PC-9 (cell line): ENCODE measurements at regions not wholly inside any gene's neighbourhood (a gene's known extent, or its start where the extent isn't known, plus 50 kb on each side); places are given as distances from the start of the nearest gene placed in this dataset.

Experiments
- BruUV-seq: library from RNA; stranded (reverse); fragments of 400-500 nt; replicated peaks from 2 replicates; lab custom pipeline; 2021; lab: Mats Ljungman, UMichigan
- CTCF ChIA-PET: fragments of 300-600 bp; sonication (Branson Sonifier 250); formaldehyde crosslinking; loops from one replicate; lab custom pipeline; 2022; ENCODE audit warnings: antibody characterized with exemption; lab: Charles Lee
- POLR2A ChIA-PET: fragments of 300-600 bp; sonication (Branson Sonifier 250); formaldehyde crosslinking; loops from one replicate; lab custom pipeline; 2022; ENCODE audit warnings: antibody characterized with exemption; ENCODE audit not compliant: unreplicated experiment; lab: Charles Lee
- DNase-seq, 2 experiments: peaks; one replicate each; pipeline versions ENCODE4 v3.0.0 to v3.0.0-alpha.2; 2015 to 2022; ENCODE audit warnings: mixed read lengths in 1 of 2
- H2AFZ ChIP-seq: fragments of 200-600 bp; sonication (generic); 2 replicates; pipeline ENCODE4 v1.8.1; 2017; ENCODE audit warnings: antibody characterized with exemption
- H3F3A ChIP-seq: fragments of 200-600 bp; sonication (generic); 2 replicates; pipeline ENCODE4 v1.8.1; 2017; ENCODE audit warnings: antibody characterized with exemption, mild to moderate bottlenecking, low read depth; ENCODE audit not compliant: insufficient read depth
- H3K27ac ChIP-seq: fragments of 200-600 bp; sonication (generic); 2 replicates; pipeline ENCODE4 v1.6.1; 2016; ENCODE audit warnings: mixed run types
- H3K27me3 ChIP-seq: fragments of 200-600 bp; sonication (generic); 2 replicates; pipeline ENCODE4 v1.6.1; 2016; ENCODE audit warnings: low read depth, mixed run types; ENCODE audit not compliant: insufficient read depth
- H3K36me3 ChIP-seq: fragments of 200-600 bp; sonication (generic); 2 replicates; pipeline ENCODE4 v1.6.1; 2016; ENCODE audit warnings: low read depth, mixed run types
- H3K4me1 ChIP-seq: fragments of 200-600 bp; sonication (generic); replicated peaks from 2 replicates; pipeline ENCODE4 v1.6.1; 2016; ENCODE audit warnings: mixed run types; ENCODE audit not compliant: insufficient read depth
- H3K4me2 ChIP-seq: fragments of 200-600 bp; sonication (generic); 2 replicates; pipeline ENCODE4 v1.6.1; 2017; ENCODE audit warnings: mixed run types
- H3K4me3 ChIP-seq: fragments of 200-600 bp; sonication (generic); 2 replicates; pipeline ENCODE4 v1.6.1; 2016; ENCODE audit warnings: mixed run types
- H3K79me2 ChIP-seq: fragments of 200-600 bp; sonication (generic); 2 replicates; pipeline ENCODE4 v1.6.1; 2017; ENCODE audit warnings: low read depth, mixed run types
- H3K9me2 ChIP-seq: fragments of 200-600 bp; sonication (generic); 2 replicates; pipeline ENCODE4 v1.8.1; 2017; ENCODE audit warnings: mild to moderate bottlenecking; ENCODE audit not compliant: insufficient read depth
- H3K9me3 ChIP-seq: fragments of 200-600 bp; sonication (generic); 2 replicates; pipeline ENCODE4 v1.8.1; 2016; ENCODE audit warnings: low read depth; ENCODE audit not compliant: insufficient read depth
- H4K20me1 ChIP-seq: fragments of 200-600 bp; sonication (generic); 2 replicates; pipeline ENCODE4 v1.8.1; 2017; ENCODE audit not compliant: insufficient read depth
- EZH2 ChIP-seq: fragments of 200-600 bp; sonication (generic); IDR thresholded peaks from 2 replicates; pipeline ENCODE4 v1.8.0; 2017; ENCODE audit warnings: antibody characterized with exemption, low read depth
- intact Hi-C: fragments of 100-400 bp; cut with micrococcal nuclease; formaldehyde crosslinking; loops from one replicate; pipeline ENCODE4 v1.10.0; 2022; ENCODE audit not compliant: unreplicated experiment
- TF ChIP-seq, protein P1 (sequence below): fragments of 200-600 bp; sonication (generic); conservative IDR thresholded peaks from 2 replicates; pipeline ENCODE4 v1.6.1; 2017; ENCODE audit warnings: mixed run types, antibody characterized with exemption, mild to moderate bottlenecking, moderate library complexity

DNA sequence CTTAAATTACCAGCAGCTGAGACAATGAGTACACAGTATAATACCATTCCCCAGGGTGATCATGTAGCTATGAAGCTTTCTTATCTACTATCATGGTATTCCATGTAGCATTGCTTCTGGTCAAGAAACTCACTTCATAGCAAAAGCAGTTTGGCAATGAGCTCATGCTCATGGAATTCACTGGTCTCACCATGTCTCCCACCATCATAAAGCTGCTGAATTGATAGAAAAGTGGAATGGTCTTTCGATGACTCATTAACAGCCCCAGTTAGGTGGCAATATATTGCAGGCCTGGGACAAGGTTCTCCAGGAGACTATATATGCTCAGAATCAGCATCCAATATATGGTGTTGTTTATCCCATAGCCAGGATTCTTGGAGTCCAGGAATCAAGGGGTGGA, 553.7 kb downstream of the FOXG1 start:
- no peak overlapping the region for H3K4me3 ChIP-seq
- no peak for TF ChIP-seq EZH2
- TF ChIP-seq, protein P1, sequence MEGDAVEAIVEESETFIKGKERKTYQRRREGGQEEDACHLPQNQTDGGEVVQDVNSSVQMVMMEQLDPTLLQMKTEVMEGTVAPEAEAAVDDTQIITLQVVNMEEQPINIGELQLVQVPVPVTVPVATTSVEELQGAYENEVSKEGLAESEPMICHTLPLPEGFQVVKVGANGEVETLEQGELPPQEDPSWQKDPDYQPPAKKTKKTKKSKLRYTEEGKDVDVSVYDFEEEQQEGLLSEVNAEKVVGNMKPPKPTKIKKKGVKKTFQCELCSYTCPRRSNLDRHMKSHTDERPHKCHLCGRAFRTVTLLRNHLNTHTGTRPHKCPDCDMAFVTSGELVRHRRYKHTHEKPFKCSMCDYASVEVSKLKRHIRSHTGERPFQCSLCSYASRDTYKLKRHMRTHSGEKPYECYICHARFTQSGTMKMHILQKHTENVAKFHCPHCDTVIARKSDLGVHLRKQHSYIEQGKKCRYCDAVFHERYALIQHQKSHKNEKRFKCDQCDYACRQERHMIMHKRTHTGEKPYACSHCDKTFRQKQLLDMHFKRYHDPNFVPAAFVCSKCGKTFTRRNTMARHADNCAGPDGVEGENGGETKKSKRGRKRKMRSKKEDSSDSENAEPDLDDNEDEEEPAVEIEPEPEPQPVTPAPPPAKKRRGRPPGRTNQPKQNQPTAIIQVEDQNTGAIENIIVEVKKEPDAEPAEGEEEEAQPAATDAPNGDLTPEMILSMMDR, result no peak
- H3K36me3 ChIP-seq, result no peaks in the 10 kb centered on the region
- intact Hi-C loops, result no loop called here
- no TSS peak for BruUV-seq
- H4K20me1 ChIP-seq, result no peaks in the 10 kb centered on the region
- no peaks in the 10 kb centered on the region for H3K9me2 ChIP-seq
- no peaks in the 10 kb centered on the region for H3K79me2 ChIP-seq
- H3K27me3 ChIP-seq, result no peaks in the 10 kb centered on the region
- POLR2A ChIA-PET, result no interaction called here
- DNase-seq, result no peak
- H2AFZ ChIP-seq, result no peak overlapping the region
- H3K9me3 ChIP-seq, result no peaks in the 10 kb centered on the region
- CTCF ChIA-PET, result no interaction called here
- H3F3A ChIP-seq, result no peaks in the 10 kb centered on the region
- no peak overlapping the region for H3K4me2 ChIP-seq
- H3K4me1 ChIP-seq, result no peaks in the 10 kb centered on the region
- no peak overlapping the region for H3K27ac ChIP-seq

DNA sequence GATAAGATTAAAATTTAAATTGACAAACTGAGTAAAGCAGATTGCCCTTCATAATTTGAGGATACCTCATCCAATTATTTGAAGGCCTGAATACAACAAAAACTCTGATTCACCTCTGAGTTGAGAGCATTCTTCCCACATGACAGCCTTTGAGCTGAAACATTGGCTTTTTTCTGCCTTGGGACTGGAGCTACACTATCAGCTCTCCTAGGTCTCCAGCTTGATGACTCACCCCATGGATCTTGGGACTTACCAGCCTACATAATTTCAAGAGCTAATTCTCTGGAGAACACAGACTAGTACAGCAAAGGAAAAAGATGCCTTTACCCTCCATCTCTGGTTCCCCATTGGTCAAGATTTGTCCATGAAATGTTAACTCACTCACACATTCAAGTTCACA, 555.1 kb downstream of the FOXG1 start:
- Histone ChIP-seq H3F3A (no peaks in the 10 kb centered on the region), H3K79me2 (no peaks in the 10 kb centered on the region), H3K27ac (no peak overlapping the region), H3K9me3 (no peaks in the 10 kb centered on the region), H2AFZ (no peak overlapping the region), H3K36me3 (no peaks in the 10 kb centered on the region), H3K4me3 (no peak overlapping the region), H4K20me1 (no peaks in the 10 kb centered on the region), H3K4me2 (no peak overlapping the region), H3K4me1 (no peaks in the 10 kb centered on the region), H3K9me2 (no peaks in the 10 kb centered on the region), H3K27me3 (no peaks in the 10 kb centered on the region)
- ChIA-PET CTCF (no interaction called here), POLR2A (no interaction called here)
- intact Hi-C loops, result no loop called here
- no TSS peak for BruUV-seq
- no peak for DNase-seq
- TF ChIP-seq, protein P1, result no peak
- TF ChIP-seq EZH2, result no peak

DNA sequence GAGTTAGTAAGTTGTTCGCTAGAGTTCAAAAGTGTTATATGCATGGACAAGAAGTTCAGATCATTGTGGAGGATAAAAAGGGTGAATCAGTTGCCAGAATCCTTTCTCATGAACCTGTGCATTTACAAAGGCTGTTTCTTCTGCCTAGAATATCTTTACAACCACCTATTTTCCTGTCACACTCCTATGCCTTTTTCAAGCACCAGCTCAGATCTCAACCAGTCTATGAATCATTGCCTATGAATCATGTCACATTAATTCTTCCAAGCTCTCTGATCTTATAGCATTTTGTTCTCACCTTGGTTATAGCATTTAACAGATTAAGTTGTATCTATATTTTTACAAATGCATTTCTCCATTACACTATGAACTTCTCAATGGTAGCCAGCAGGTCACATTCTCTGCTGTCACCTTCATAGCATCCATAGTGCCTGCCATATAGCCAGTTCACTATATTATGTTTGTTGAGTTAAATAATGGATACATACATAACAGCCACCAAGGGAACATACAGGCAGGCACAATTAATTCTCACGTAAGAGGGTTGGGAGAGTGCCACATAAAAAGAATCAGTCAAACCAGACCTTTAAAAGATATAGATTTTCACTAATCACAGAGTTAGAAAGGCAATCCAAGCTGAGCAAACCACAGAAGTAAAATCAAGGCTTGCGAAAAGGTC, 573.0 kb downstream of the FOXG1 start:
- CTCF ChIA-PET, result no interaction called here
- no TSS peak for BruUV-seq
- H3K4me1 ChIP-seq, result no peaks in the 10 kb centered on the region
- no peak overlapping the region for H3K4me2 ChIP-seq
- no peak overlapping the region for H2AFZ ChIP-seq
- no peaks in the 10 kb centered on the region for H3K9me2 ChIP-seq
- POLR2A ChIA-PET, result no interaction called here
- TF ChIP-seq EZH2, result no peak
- TF ChIP-seq, protein P1, result no peak
- H3K9me3 ChIP-seq, result no peaks in the 10 kb centered on the region
- H3K27me3 ChIP-seq, result no peaks in the 10 kb centered on the region
- no peaks in the 10 kb centered on the region for H3K79me2 ChIP-seq
- DNase-seq, result no peak
- intact Hi-C loops, result no loop called here
- no peaks in the 10 kb centered on the region for H4K20me1 ChIP-seq
- no peak overlapping the region for H3K27ac ChIP-seq
- no peaks in the 10 kb centered on the region for H3F3A ChIP-seq
- H3K4me3 ChIP-seq, result no peak overlapping the region
- H3K36me3 ChIP-seq, result no peaks in the 10 kb centered on the region
